HL-60 (cell line): ENCODE measurements at regions not wholly inside any gene's neighbourhood (a gene's known extent, or its start where the extent isn't known, plus 50 kb on each side); places are given as distances from the start of the nearest gene placed in this dataset.

Experiments used
- POLR2AphosphoS5 ChIP-seq: IDR thresholded peaks from 2 replicates; pipeline ENCODE4 v1.6.1; 2012; ENCODE audit warnings: low read depth
- REST ChIP-seq: IDR thresholded peaks from 2 replicates; pipeline ENCODE4 v1.6.1; 2012; ENCODE audit warnings: low read depth; ENCODE audit not compliant: insufficient replicate concordance
- SPI1 ChIP-seq: IDR thresholded peaks from 2 replicates; pipeline ENCODE4 v1.6.1; 2012; ENCODE audit warnings: low read depth, mild to moderate bottlenecking, borderline replicate concordance
- TF ChIP-seq, protein P1 (sequence below): IDR thresholded peaks from one replicate; pipeline ENCODE4 v1.5.1; 2011; ENCODE audit warnings: low read length, control low read depth, inconsistent platforms; ENCODE audit not compliant: insufficient read depth

DNA sequence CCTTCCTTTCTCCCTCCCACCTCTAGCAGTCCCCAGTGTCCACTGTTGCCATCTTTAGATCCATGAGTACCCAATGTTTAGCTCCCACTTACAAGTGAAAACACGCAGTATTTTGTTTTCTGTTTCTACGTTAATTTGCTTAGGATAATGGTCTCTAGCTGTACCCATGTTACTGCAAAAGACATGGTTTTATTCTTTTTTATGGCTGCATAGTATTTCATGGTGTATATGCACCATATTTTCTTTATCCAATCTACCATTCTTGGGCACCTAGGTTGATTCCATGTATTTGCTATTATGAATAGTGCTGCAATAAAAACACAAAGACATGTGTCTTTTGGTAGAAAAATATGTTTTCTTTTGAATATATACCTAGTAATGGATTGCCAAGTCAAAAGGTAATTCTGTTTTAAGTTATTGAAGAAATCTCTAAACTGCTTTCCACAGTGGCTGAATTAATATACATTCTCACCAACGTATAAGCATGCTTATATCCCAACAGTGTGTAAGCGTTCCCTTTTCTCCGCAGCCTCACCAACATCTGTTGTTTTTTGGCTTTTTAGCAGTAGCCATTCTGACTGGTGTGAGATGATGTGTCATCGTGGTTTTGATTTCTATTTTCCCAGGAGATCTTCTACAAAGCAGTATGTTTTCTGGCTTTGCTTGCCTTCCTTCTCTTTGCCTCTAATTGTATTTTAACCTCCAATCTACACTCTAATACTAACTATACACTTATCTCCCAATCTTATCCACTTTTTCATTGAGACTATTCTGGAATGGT lies 179.5 kb upstream of the PHF14 start:
- TF ChIP-seq, protein P1, sequence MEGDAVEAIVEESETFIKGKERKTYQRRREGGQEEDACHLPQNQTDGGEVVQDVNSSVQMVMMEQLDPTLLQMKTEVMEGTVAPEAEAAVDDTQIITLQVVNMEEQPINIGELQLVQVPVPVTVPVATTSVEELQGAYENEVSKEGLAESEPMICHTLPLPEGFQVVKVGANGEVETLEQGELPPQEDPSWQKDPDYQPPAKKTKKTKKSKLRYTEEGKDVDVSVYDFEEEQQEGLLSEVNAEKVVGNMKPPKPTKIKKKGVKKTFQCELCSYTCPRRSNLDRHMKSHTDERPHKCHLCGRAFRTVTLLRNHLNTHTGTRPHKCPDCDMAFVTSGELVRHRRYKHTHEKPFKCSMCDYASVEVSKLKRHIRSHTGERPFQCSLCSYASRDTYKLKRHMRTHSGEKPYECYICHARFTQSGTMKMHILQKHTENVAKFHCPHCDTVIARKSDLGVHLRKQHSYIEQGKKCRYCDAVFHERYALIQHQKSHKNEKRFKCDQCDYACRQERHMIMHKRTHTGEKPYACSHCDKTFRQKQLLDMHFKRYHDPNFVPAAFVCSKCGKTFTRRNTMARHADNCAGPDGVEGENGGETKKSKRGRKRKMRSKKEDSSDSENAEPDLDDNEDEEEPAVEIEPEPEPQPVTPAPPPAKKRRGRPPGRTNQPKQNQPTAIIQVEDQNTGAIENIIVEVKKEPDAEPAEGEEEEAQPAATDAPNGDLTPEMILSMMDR, result no peak
- TF ChIP-seq REST (no peak), POLR2AphosphoS5 (no peak), SPI1 (no peak)
